DOHH2 (cell line): ENCODE measurements at regions not wholly inside any gene's neighbourhood (a gene's known extent, or its start where the extent isn't known, plus 50 kb on each side); places are given as distances from the start of the nearest gene placed in this dataset.

Source experiments
- H3F3A ChIP-seq: fragments of 200-600 bp; sonication (generic), shearing (Covaris generic); 2 replicates; pipeline ENCODE4 v1.6.0; 2016; ENCODE audit warnings: antibody characterized with exemption, mild to moderate bottlenecking; ENCODE audit not compliant: control insufficient read depth, insufficient read depth
- H3K27ac ChIP-seq: fragments of 200-600 bp; sonication (generic); 2 replicates; pipeline ENCODE4 v1.5.1; 2014; ENCODE audit warnings: low read depth, mild to moderate bottlenecking, low read length, moderate library complexity
- H3K27me3 ChIP-seq: fragments of 200-600 bp; sonication (generic); 2 replicates; pipeline ENCODE4 v1.6.1; 2014; ENCODE audit warnings: mild to moderate bottlenecking, low read length, mixed read lengths; ENCODE audit not compliant: control insufficient read depth
- H3K36me3 ChIP-seq: fragments of 200-600 bp; sonication (generic); 2 replicates; pipeline ENCODE4 v1.6.1; 2014; ENCODE audit warnings: mild to moderate bottlenecking, low read length, moderate library complexity, mixed read lengths; ENCODE audit not compliant: control insufficient read depth
- H3K4me1 ChIP-seq: fragments of 200-600 bp; sonication (generic); 2 replicates; pipeline ENCODE4 v1.6.1; 2014; ENCODE audit warnings: mild to moderate bottlenecking, low read length, mixed read lengths; ENCODE audit not compliant: control insufficient read depth
- H3K4me2 ChIP-seq: fragments of 200-600 bp; sonication (generic); 2 replicates; pipeline ENCODE4 v1.6.0; 2014; ENCODE audit warnings: mild to moderate bottlenecking, low read length, moderate library complexity
- H3K4me3 ChIP-seq: fragments of 200-600 bp; sonication (generic); 2 replicates; pipeline ENCODE4 v1.5.1; 2014; ENCODE audit warnings: mild to moderate bottlenecking, low read length, mixed read lengths
- H3K79me2 ChIP-seq: fragments of 200-600 bp; sonication (generic); 2 replicates; pipeline ENCODE4 v1.6.1; 2014; ENCODE audit warnings: mild to moderate bottlenecking, low read length, mixed read lengths; ENCODE audit not compliant: control insufficient read depth
- H3K9me2 ChIP-seq: fragments of 200-600 bp; sonication (generic); replicated peaks from 2 replicates; pipeline ENCODE4 v1.6.1; 2014; ENCODE audit warnings: mild to moderate bottlenecking, low read length, mixed read lengths; ENCODE audit not compliant: control insufficient read depth
- H3K9me3 ChIP-seq: fragments of 200-600 bp; sonication (generic); 2 replicates; pipeline ENCODE4 v1.6.1; 2014; ENCODE audit warnings: antibody characterized with exemption, low read length, mixed read lengths; ENCODE audit not compliant: control insufficient read depth, insufficient read depth
- H4K20me1 ChIP-seq: fragments of 200-600 bp; sonication (generic); 2 replicates; pipeline ENCODE4 v1.6.0; 2014; ENCODE audit warnings: low read depth, mild to moderate bottlenecking, antibody characterized with exemption, low read length, moderate library complexity; ENCODE audit not compliant: control insufficient read depth, insufficient read depth
- EZH2phosphoT487 ChIP-seq: fragments of 200-600 bp; sonication (generic); IDR thresholded peaks from 2 replicates; pipeline ENCODE4 v1.6.1; 2017; ENCODE audit warnings: borderline replicate concordance, mild to moderate bottlenecking, antibody characterized with exemption, low read length, moderate library complexity, mixed read lengths
- TF ChIP-seq, protein P1 (sequence below): fragments of 200-600 bp; sonication (generic); IDR thresholded peaks from one replicate; pipeline ENCODE4 v1.5.1; 2014; ENCODE audit warnings: antibody characterized with exemption, mild to moderate bottlenecking, low read depth, low read length; ENCODE audit not compliant: poor library complexity, severe bottlenecking

DNA sequence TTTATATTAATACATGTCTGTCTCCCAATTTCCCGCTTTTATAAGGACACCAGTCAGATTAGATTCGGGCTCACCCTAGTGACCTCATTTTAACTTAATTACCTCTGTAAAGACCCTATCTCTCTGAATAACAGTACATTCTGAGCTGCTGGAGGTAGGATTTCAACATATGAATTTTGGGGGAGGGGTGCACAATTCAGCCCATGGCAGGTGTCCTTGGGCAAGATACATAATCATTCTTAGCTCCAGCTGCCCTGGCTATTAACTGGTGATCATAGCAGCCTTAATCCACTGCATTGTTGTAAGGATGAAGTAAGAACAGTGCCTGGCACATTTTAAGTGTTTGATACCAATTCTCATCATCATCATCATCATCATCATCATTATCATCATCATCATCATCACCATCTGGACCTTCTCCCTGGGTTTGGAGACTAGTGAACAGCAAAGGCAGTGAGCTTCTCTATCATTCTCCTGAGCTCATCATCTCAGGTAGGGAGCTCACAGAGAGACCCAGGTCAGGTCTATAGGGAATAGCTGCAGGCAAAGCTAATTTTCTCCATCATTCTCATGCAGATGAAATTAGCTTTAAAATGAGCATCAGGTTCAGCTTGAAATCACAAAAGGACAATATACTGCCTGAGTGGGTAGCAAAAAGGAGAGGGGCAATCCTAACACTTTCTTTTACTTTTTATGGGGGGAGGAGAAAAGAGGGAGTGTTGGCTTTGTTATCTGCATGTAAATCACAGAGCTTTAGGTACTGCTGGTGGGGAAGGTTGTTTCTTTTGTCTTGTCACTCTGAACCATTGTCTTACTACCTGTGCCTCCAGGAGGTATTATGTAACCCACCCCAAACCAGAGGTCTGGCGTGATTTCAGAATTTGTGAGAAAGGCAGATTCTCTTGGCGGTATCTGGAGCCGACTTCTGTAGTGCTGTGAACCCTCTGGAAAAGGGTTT is 125.5 kb upstream of the SPRED2 start:
- TF ChIP-seq EZH2phosphoT487: no peak
- TF ChIP-seq, protein P1, sequence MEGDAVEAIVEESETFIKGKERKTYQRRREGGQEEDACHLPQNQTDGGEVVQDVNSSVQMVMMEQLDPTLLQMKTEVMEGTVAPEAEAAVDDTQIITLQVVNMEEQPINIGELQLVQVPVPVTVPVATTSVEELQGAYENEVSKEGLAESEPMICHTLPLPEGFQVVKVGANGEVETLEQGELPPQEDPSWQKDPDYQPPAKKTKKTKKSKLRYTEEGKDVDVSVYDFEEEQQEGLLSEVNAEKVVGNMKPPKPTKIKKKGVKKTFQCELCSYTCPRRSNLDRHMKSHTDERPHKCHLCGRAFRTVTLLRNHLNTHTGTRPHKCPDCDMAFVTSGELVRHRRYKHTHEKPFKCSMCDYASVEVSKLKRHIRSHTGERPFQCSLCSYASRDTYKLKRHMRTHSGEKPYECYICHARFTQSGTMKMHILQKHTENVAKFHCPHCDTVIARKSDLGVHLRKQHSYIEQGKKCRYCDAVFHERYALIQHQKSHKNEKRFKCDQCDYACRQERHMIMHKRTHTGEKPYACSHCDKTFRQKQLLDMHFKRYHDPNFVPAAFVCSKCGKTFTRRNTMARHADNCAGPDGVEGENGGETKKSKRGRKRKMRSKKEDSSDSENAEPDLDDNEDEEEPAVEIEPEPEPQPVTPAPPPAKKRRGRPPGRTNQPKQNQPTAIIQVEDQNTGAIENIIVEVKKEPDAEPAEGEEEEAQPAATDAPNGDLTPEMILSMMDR: no peak
- H3K79me2 ChIP-seq: no peaks in the 10 kb centered on the region
- H4K20me1 ChIP-seq: no peaks in the 10 kb centered on the region
- no peaks in the 10 kb centered on the region for H3K9me2 ChIP-seq
- H3K4me1 ChIP-seq: peaks cover 29% of the 10 kb centered on the region
- no peak overlapping the region for H3K27ac ChIP-seq
- H3K4me2 ChIP-seq: no peak overlapping the region
- H3K36me3 ChIP-seq: no peaks in the 10 kb centered on the region
- H3K4me3 ChIP-seq: no peak overlapping the region
- H3F3A ChIP-seq: no peaks in the 10 kb centered on the region; the same call in 1 of the 2 replicates
- H3K27me3 ChIP-seq: 0 out of 2 replicates have a peak, but pooled peaks cover 3% of the 10 kb centered on the region
- H3K9me3 ChIP-seq: no peaks in the 10 kb centered on the region

DNA sequence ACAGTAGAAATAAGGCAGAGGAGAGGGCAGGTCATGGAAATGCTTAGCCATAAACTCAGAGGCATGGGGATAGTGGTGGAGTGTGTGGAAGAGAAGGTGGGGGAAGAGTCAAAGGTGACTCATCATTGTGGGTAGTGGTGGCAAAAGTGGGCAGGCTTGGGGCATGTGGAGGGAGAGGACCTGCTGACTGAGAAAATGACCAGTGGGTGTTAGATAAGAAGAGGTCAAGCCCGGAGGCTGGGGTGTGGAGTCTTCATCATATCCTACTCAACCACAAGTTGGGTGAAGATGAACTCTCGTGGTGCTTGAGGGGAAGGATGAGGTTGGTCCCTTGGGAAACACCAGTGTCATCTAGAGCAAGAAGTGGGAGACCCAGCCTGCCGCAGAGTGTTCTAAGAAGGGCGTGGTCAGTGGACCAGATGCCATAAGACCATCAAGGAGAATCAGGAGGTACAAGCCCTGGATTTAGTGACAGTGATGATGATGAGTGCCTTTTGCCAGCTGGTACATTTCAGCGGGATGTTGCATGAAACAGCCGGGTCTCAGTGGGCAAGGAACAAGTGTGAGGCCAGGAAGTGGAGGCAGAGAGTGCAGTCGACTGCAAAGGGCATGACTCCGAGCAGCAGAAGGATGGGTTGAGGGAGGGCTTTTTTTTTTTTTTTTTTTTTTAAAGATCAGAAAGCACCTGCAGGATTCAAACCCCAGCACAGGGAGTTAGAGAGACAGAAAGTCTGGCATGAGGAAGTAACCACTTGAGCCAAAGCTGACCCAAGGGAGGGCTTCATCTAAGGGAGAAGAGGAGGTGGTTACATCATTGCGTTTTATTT is 122.6 kb upstream of the SPRED2 start:
- H3K79me2 ChIP-seq: no peaks in the 10 kb centered on the region
- no peak overlapping the region for H3K4me3 ChIP-seq
- H3K36me3 ChIP-seq: no peaks in the 10 kb centered on the region
- H3K9me2 ChIP-seq: no peaks in the 10 kb centered on the region
- H3K9me3 ChIP-seq: no peaks in the 10 kb centered on the region
- H4K20me1 ChIP-seq: no peaks in the 10 kb centered on the region
- peak overlapping the region; percentile 36 for H3K4me2 ChIP-seq
- no peak for TF ChIP-seq EZH2phosphoT487
- TF ChIP-seq, protein P1: no peak
- peaks cover 35% of the 10 kb centered on the region for H3K4me1 ChIP-seq
- no peaks in the 10 kb centered on the region; the same call in 1 of the 2 replicates for H3F3A ChIP-seq
- H3K27me3 ChIP-seq: 0 out of 2 replicates have a peak, but pooled peaks cover 3% of the 10 kb centered on the region
- no peak overlapping the region for H3K27ac ChIP-seq

DNA sequence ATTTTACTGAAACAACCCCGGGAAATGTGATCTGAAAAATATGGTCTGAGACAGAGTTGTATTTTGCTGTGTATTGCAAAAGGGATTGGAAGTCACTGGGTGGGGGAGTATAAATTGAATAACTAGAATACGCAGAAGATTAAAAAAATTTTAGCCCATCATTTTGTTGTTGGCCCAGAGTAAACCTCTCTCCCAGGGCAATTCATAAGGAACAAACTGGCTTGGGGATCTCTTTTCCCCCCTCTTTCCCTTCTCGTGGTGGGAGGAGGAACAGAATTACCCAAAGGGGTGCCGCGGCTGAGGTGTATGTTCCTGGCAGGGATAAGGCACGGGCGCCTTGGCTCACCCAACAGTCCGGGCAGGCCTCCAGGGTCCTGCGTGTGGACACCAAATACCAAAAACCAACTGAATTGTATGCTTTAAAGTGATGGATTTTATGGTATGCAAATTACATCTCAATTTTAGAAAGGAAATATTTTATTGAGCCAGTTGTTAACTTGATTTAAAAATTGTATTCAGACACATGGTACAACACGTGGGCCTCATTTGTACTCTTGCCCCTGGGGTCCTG is 121.2 kb upstream of the SPRED2 start:
- Histone ChIP-seq H3F3A (no peaks in the 10 kb centered on the region; the same call in 1 of the 2 replicates), H3K4me1 (peaks cover 37% of the 10 kb centered on the region), H3K9me3 (no peaks in the 10 kb centered on the region), H3K4me3 (peak overlapping the region; percentile 31; the same call in 1 of the 2 replicates), H3K27ac (no peak overlapping the region), H4K20me1 (no peaks in the 10 kb centered on the region), H3K4me2 (peak overlapping the region; percentile 48), H3K27me3 (0 out of 2 replicates have a peak, but pooled peaks cover 3% of the 10 kb centered on the region), H3K36me3 (no peaks in the 10 kb centered on the region), H3K79me2 (no peaks in the 10 kb centered on the region), H3K9me2 (no peaks in the 10 kb centered on the region)
- TF ChIP-seq, protein P1: no peak
- no peak for TF ChIP-seq EZH2phosphoT487
